GM12874 (cell line): ENCODE measurements at regions not wholly inside any gene's neighbourhood (a gene's known extent, or its start where the extent isn't known, plus 50 kb on each side); places are given as distances from the start of the nearest gene placed in this dataset.

Source experiments
- CTCF ChIP-seq: IDR thresholded peaks from 2 replicates; pipeline ENCODE4 v1.5.1; 2011; ENCODE audit warnings: low read depth, mild to moderate bottlenecking, control low read depth, low read length, moderate library complexity; ENCODE audit not compliant: insufficient read depth

GRCh38 chr6:145092554-145092953 is 642.8 kb downstream of the EPM2A start:
- no peak for TF ChIP-seq CTCF

- TF ChIP-seq CTCF = no peak
Observed at GRCh38 chr6:145093226-145093625, 642.1 kb downstream of the EPM2A start.

GRCh38 chr6:145096846-145097245 is 638.5 kb downstream of the EPM2A start:
- TF ChIP-seq CTCF = no peak

GRCh38 chr6:145099713-145100112 is 635.6 kb downstream of the EPM2A start:
- TF ChIP-seq CTCF = no peak

- no peak for TF ChIP-seq CTCF
Observed at GRCh38 chr6:145110109-145110508, 625.2 kb downstream of the EPM2A start.

GRCh38 chr6:145112711-145113148 is 622.6 kb downstream of the EPM2A start:
- TF ChIP-seq CTCF = no peak

GRCh38 chr6:145115638-145116037 is 619.7 kb downstream of the EPM2A start:
- TF ChIP-seq CTCF = no peak
